ENCODE measurements at regions not wholly inside any gene's neighbourhood (a gene's known extent, or its start where the extent isn't known, plus 50 kb on each side); places are given as distances from the start of the nearest gene placed in this dataset.

DNA sequence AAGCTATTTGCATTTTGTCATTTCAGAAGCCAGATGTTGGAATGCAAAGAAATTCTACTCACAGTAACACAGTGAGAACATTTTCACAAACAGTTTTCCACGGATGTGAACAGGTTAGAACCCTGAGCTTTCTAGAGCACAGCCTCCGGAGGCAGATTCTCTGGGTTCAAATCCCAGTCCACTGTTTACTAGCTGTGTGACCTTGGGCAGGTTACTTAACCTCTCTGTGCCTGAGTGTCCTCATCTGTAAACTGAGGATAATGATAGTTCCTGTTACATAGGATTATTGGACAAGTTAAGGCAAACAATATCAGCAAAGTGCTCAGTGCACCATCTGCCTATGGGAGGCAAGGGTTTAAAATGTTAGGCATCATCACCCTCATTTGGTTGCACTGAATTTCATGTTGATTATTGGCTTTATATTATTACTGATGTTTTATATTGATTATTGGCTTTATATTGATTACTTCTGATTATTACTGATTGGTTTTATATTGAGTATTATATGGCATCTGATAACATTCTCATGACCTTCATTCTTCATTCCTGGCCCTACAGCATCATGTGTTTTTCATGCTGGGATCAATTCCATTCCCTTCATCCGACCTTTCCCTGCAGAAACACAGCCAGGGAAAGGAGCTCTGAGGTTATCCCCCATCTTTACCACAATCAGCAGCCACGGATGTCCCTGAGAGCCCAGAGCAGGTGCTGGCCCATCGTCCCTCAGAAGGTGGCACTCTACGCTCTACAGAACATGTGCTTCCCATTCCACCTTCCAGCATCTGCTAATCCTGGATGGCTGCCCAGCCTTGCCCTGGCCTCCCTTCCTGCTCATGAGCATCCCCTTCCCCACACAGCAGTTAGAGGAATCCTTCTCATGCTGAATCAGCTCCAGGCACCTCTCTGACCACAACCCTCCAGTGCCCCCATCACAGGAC is 283.1 kb downstream of the PREX1 start:
- ATAC-seq (replicated peaks) (no peak), DNase-seq (no peak)
- H3K27ac Mint-ChIP-seq = no peak overlapping the region
- peaks cover 3 to 5% of the 10 kb centered on the region in 2 donors for H3K9me3 Mint-ChIP-seq
- H3K36me3 Mint-ChIP-seq = peaks cover 2 to 11% of the 10 kb centered on the region in 2 donors
- no peak overlapping the region for H3K4me3 Mint-ChIP-seq
- H3K27me3 Mint-ChIP-seq = peaks cover 44 to 52% of the 10 kb centered on the region in 2 donors
- H3K4me1 Mint-ChIP-seq = peaks cover 15 to 19% of the 10 kb centered on the region in 2 donors

DNA sequence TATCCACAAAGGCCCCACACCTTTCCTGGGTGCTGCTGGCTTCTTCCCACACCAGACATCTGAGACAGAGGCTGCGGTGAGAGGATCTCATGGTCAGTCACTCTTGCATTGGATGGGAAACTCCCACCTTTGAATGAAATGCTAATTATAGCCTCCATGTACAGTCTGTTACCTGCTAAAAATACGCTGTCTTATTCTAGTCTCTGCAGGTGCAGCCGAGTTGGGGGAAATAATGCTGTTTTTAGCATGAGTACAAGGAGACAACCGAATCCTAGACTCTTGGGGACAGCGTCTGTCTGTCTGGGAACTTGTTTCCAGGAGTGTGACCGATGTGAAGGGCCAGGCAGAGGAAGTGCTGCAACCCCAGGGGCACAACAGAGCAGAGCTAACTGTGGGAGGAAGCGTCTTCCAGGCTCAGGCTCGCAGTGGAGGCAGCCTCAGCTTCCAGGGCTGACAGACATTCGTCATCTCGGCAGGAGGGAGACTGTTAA is 286.2 kb downstream of the PREX1 start:
- ATAC-seq (replicated peaks) = peak; percentile 69 to 91
- H3K27ac Mint-ChIP-seq = peak overlapping the region; percentile 32
- peak overlapping the region in 1 of 2 donors; percentile 20 for H3K4me3 Mint-ChIP-seq
- peaks cover 3 to 5% of the 10 kb centered on the region in 2 donors for H3K9me3 Mint-ChIP-seq
- peaks cover 15 to 19% of the 10 kb centered on the region in 2 donors for H3K4me1 Mint-ChIP-seq
- peaks cover 2 to 11% of the 10 kb centered on the region in 2 donors for H3K36me3 Mint-ChIP-seq
- no peak for DNase-seq
- H3K27me3 Mint-ChIP-seq = peaks cover 39 to 50% of the 10 kb centered on the region in 2 donors

GRCh38 chr20:48538856-48539255 is 288.9 kb downstream of the PREX1 start:
- Mint-ChIP-seq H3K36me3 (peaks cover 2 to 8% of the 10 kb centered on the region in 2 donors), H3K4me1 (peaks cover 7 to 15% of the 10 kb centered on the region in 2 donors), H3K9me3 (peaks cover 3 to 5% of the 10 kb centered on the region in 2 donors), H3K27me3 (peaks cover 25 to 46% of the 10 kb centered on the region in 2 donors), H3K4me3 (no peak overlapping the region), H3K27ac (no peak overlapping the region)
- ATAC-seq (replicated peaks) = no peak
- no peak for DNase-seq

- peaks cover 24 to 48% of the 10 kb centered on the region in 2 donors for H3K27me3 Mint-ChIP-seq
- no peak overlapping the region for H3K4me3 Mint-ChIP-seq
- H3K36me3 Mint-ChIP-seq = peaks cover 2 to 7% of the 10 kb centered on the region in 2 donors
- peaks cover 6 to 15% of the 10 kb centered on the region in 2 donors for H3K4me1 Mint-ChIP-seq
- H3K9me3 Mint-ChIP-seq = peaks cover 3 to 5% of the 10 kb centered on the region in 2 donors
- H3K27ac Mint-ChIP-seq = no peak overlapping the region
- no peak for DNase-seq
- no peak for ATAC-seq (replicated peaks)
These were observed 289.6 kb downstream of the PREX1 start for GRCh38 chr20:48538058-48538825.

DNA sequence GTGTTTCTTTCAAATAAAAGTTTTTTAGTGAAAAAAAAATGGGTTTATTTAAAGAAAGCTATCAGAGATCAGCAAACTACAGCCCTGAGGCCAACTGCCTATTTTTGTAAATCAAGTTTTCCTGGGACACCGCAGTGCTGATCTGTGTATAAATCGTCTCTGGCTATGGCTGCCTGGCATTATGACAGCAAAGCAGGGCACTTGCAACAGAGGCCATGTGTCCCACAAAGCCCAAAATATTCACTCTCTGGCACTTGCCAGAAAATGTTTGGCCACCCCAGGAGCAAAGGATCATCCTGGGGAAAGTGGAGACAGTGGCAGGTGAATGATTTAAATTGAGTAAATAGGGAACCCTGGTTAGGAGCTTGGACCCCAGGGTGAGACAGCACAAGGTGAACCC is 291.6 kb downstream of the PREX1 start:
- Mint-ChIP-seq H3K4me1 (peaks cover 0 to 2% of the 10 kb centered on the region in 2 donors), H3K4me3 (no peak overlapping the region), H3K27me3 (peaks cover 14 to 31% of the 10 kb centered on the region in 2 donors), H3K27ac (no peak overlapping the region), H3K36me3 (no peaks in the 10 kb centered on the region), H3K9me3 (no peaks in the 10 kb centered on the region)
- DNase-seq (no peak), ATAC-seq (replicated peaks) (no peak)

DNA sequence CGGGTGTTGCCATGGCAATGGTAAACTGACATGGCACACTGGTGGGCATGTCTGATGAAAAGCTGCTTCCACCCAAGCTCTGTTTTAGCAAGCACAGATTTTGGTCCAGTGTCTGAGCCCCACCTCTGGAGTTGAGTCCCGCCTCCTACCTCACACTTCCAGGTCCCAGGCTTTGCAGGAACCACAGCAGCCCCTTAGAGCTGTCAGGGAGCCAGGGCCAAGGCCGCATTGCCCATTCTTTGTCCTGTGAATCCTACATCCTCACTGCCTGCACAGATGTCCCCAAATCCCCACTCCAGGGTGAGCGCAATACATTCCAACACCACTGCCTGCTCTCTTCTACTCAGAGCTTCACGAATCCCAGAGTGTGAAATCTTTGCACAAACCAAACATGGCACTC is 292.2 kb downstream of the PREX1 start:
- Mint-ChIP-seq H3K4me1 (peaks cover 0 to 6% of the 10 kb centered on the region in 2 donors), H3K27ac (no peak overlapping the region), H3K27me3 (peaks cover 14 to 27% of the 10 kb centered on the region in 2 donors), H3K9me3 (no peaks in the 10 kb centered on the region), H3K4me3 (no peak overlapping the region), H3K36me3 (no peaks in the 10 kb centered on the region)
- DNase-seq (no peak), ATAC-seq (replicated peaks) (no peak)

DNA sequence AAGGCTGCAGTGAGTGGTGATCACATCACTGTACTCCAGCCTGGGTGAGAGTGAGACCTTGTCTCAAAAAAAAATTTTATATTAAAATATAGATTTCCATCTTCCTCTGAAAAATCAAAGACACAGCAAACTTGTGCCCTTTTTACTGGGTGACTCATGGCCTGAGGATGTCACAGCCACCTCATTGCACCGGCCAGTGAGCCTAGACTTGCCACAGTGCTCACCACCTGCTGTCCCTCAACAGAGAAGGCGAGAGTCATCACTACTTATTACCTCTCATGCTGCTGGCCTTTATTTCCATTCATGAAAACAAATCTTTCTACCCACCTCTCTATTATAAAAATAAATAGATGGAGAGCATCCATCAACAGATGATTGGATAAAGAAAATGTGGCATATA is 295.8 kb downstream of the PREX1 start:
- Mint-ChIP-seq H3K4me3 (no peak overlapping the region), H3K4me1 (peaks cover 0 to 6% of the 10 kb centered on the region in 2 donors), H3K9me3 (no peaks in the 10 kb centered on the region), H3K36me3 (no peaks in the 10 kb centered on the region), H3K27ac (no peak overlapping the region), H3K27me3 (peaks cover 25 to 28% of the 10 kb centered on the region in 2 donors)
- DNase-seq (no peak), ATAC-seq (replicated peaks) (peak in 1 of 2 donors; percentile 48)

DNA sequence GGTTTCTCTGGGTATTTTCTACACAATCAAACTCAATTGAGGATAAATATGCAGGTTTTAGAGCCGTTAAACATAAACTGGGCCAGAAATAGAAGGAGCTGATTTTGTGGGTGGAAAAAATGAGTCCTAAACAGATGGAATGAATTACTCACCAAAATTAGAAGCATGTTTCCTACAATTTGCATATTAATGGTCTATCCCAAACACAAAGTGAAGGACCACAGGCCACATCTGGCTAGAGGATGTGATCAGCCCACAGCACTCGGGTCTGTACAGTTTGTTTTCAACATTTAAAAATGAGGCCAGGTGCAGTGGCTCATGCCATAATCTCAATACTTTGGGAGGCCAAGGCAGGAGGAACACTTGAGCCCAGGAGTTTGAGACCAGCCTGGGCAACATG is 296.3 kb downstream of the PREX1 start:
- DNase-seq (no peak), ATAC-seq (replicated peaks) (peak; percentile 38 to 64)
- Mint-ChIP-seq H3K9me3 (no peaks in the 10 kb centered on the region), H3K4me1 (peaks cover 0 to 6% of the 10 kb centered on the region in 2 donors), H3K27ac (no peak overlapping the region), H3K4me3 (no peak overlapping the region), H3K36me3 (no peaks in the 10 kb centered on the region), H3K27me3 (peaks cover 23 to 28% of the 10 kb centered on the region in 2 donors)

GRCh38 chr20:48530957-48531356 is 296.8 kb downstream of the PREX1 start:
- no peak for DNase-seq
- H3K9me3 Mint-ChIP-seq = no peaks in the 10 kb centered on the region
- H3K27me3 Mint-ChIP-seq = peaks cover 20 to 28% of the 10 kb centered on the region in 2 donors
- ATAC-seq (replicated peaks) = peak; percentile 12 to 16
- H3K4me1 Mint-ChIP-seq = peaks cover 0 to 6% of the 10 kb centered on the region in 2 donors
- no peak overlapping the region for H3K4me3 Mint-ChIP-seq
- H3K36me3 Mint-ChIP-seq = no peaks in the 10 kb centered on the region
- no peak overlapping the region for H3K27ac Mint-ChIP-seq

GRCh38 chr20:48528346-48528745 is 299.5 kb downstream of the PREX1 start:
- no peaks in the 10 kb centered on the region for H3K36me3 Mint-ChIP-seq
- H3K9me3 Mint-ChIP-seq = no peaks in the 10 kb centered on the region
- DNase-seq = no peak
- H3K4me1 Mint-ChIP-seq = peaks cover 0 to 6% of the 10 kb centered on the region in 2 donors
- no peak for ATAC-seq (replicated peaks)
- H3K27me3 Mint-ChIP-seq = peaks cover 20 to 32% of the 10 kb centered on the region in 2 donors
- H3K4me3 Mint-ChIP-seq = no peak overlapping the region
- H3K27ac Mint-ChIP-seq = no peak overlapping the region

GRCh38 chr20:48527771-48528170 is 300.0 kb downstream of the PREX1 start:
- ATAC-seq (replicated peaks) = no peak
- Mint-ChIP-seq H3K36me3 (no peaks in the 10 kb centered on the region), H3K9me3 (peaks cover 3% of the 10 kb centered on the region in 2 donors), H3K27me3 (peaks cover 26 to 36% of the 10 kb centered on the region in 2 donors), H3K4me1 (peaks cover 0 to 6% of the 10 kb centered on the region in 2 donors), H3K4me3 (no peak overlapping the region), H3K27ac (no peak overlapping the region)
- no peak for DNase-seq

DNA sequence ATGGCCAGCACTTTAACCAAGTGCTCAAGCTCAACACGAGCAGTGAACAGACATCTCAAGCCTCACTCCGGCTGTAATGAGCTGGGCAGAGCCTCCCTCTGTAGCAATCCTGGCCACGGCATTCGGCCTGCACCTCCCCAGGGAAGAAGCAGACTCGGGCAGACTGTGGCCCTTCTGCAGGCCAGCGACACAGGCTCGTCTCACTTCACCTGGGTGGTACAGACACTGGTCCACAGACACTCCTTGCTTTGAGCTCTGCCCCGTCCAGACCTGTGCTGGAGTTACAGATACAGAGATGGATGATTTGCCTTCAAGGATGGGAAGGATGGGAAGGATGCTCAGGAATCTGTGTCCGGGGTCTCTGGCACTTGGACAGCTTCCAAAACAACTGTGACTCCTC is 300.9 kb downstream of the PREX1 start:
- no peak overlapping the region for H3K27ac Mint-ChIP-seq
- H3K27me3 Mint-ChIP-seq = peaks cover 34 to 39% of the 10 kb centered on the region in 2 donors
- peaks cover 3% of the 10 kb centered on the region in 2 donors for H3K9me3 Mint-ChIP-seq
- no peak overlapping the region for H3K4me3 Mint-ChIP-seq
- DNase-seq (no peak), ATAC-seq (replicated peaks) (no peak)
- H3K36me3 Mint-ChIP-seq = no peaks in the 10 kb centered on the region
- H3K4me1 Mint-ChIP-seq = peaks cover 0 to 6% of the 10 kb centered on the region in 2 donors

- peaks cover 32 to 38% of the 10 kb centered on the region in 2 donors for H3K27me3 Mint-ChIP-seq
- no peak for DNase-seq
- H3K9me3 Mint-ChIP-seq = peaks cover 3% of the 10 kb centered on the region in 2 donors
- ATAC-seq (replicated peaks) = no peak
- no peaks in the 10 kb centered on the region for H3K4me1 Mint-ChIP-seq
- no peak overlapping the region for H3K4me3 Mint-ChIP-seq
- H3K27ac Mint-ChIP-seq = no peak overlapping the region
- H3K36me3 Mint-ChIP-seq = no peaks in the 10 kb centered on the region
These were observed 302.4 kb downstream of the PREX1 start for GRCh38 chr20:48525400-48525799.

DNA sequence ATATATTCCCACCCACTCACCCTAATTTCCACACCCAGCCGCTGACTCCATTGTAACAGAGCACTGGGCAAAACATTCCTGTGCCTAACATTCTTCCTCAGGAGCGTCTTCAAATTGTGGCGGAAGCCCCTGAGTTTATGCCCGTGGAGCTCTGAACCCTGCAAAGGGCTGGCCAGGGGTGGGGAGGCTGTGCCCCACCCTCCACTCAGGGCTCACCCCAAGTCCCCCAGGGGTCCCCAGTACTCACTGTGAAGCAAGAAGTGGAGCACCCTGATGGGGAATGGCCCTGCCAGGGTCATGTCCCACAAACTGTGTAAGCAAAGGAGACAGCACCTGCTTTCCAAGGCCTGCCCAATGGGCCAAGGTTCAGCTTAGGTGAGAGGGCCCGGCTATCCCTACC is 303.2 kb downstream of the PREX1 start:
- Mint-ChIP-seq H3K27ac (no peak overlapping the region), H3K9me3 (peaks cover 3% of the 10 kb centered on the region in 2 donors), H3K27me3 (peaks cover 31 to 38% of the 10 kb centered on the region in 2 donors), H3K4me3 (no peak overlapping the region), H3K4me1 (no peaks in the 10 kb centered on the region), H3K36me3 (no peaks in the 10 kb centered on the region)
- ATAC-seq (replicated peaks) (no peak), DNase-seq (no peak)

Measured in stimulated activated naive B cell treated with anti-CD40 and anti-IgM and Interleukin-4, amounts not matched to agents 10 μg/mL and 1 μg/mL and 100 μg/mL, for 72 hours (primary cell).